Fibroblast of lung (primary cell): ENCODE measurements at regions not wholly inside any gene's neighbourhood (a gene's known extent, or its start where the extent isn't known, plus 50 kb on each side); places are given as distances from the start of the nearest gene placed in this dataset.

Experiments used
- EZH2 ChIP-seq: IDR thresholded peaks from 2 replicates; pipeline ENCODE4 v1.5.1; 2012; ENCODE audit warnings: low read length, control low read depth, mild to moderate bottlenecking; ENCODE audit errors: missing control alignments
- TF ChIP-seq, protein P1 (sequence below), 2 donors: IDR thresholded peaks in 1 of 2; conservative IDR thresholded peaks in 1 of 2; 1 replicate in 1 of 2; 2 replicates in 1 of 2; pipeline ENCODE4 v1.5.1; 2011 to 2012; ENCODE audit warnings: low read length in 2 of 2, control low read depth in 1 of 2, inconsistent platforms in 1 of 2, low read depth in 1 of 2, mild to moderate bottlenecking in 1 of 2

DNA sequence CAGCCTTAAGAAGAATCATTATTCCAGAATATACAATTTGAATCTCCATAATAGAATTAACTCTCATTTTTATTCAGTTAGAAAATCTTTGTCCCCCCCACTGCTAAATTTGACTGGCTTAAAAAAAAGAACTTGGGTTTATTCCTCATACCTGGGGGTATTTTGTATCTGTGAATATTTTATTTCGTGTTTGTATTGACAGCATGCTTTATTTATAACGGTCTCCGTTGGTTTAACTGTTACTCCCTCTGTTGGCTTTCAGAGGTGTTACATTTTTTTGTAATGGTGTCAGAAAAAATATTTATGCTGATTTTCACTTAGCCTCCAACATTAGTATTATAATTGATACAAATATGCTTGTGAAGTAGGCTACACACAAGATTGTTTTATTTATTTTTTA lies 109.1 kb downstream of the HAUS1 start:
- TF ChIP-seq, protein P1, sequence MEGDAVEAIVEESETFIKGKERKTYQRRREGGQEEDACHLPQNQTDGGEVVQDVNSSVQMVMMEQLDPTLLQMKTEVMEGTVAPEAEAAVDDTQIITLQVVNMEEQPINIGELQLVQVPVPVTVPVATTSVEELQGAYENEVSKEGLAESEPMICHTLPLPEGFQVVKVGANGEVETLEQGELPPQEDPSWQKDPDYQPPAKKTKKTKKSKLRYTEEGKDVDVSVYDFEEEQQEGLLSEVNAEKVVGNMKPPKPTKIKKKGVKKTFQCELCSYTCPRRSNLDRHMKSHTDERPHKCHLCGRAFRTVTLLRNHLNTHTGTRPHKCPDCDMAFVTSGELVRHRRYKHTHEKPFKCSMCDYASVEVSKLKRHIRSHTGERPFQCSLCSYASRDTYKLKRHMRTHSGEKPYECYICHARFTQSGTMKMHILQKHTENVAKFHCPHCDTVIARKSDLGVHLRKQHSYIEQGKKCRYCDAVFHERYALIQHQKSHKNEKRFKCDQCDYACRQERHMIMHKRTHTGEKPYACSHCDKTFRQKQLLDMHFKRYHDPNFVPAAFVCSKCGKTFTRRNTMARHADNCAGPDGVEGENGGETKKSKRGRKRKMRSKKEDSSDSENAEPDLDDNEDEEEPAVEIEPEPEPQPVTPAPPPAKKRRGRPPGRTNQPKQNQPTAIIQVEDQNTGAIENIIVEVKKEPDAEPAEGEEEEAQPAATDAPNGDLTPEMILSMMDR (conservative IDR thresholded peaks at IDR 0.05 in 1 of 2, IDR thresholded peaks at IDR 0.05 in 1 of 2; ENCODE audit: low read depth in 1 of 2, low read length in 2 of 2): peak in 1 of 2 donors; percentile 32
- TF ChIP-seq EZH2: no peak
